Stimulated activated CD8-positive, alpha-beta memory T cell treated with anti-CD3 and anti-CD28 coated beads, Interleukin-7, amount 100 ng/mL, for 24 hours (primary cell): ENCODE measurements at regions not wholly inside any gene's neighbourhood (a gene's known extent, or its start where the extent isn't known, plus 50 kb on each side); places are given as distances from the start of the nearest gene placed in this dataset.
"Not testable (repeated sequence)": the region's sequence is repeated elsewhere in the genome, so short reads cannot be mapped to it uniquely, and the experiment has no call there.

Experiments used
- DNase-seq: peaks from one replicate; pipeline ENCODE4 v3.0.0-alpha.2; 2020; ENCODE audit warnings: low read depth

- no peak for DNase-seq
Measured at GRCh38 chr18:59038295-59039039, 101.2 kb upstream of the SEC11C start.

GRCh38 chr18:59039040-59039320 is 100.7 kb upstream of the SEC11C start:
- not testable (repeated sequence) for DNase-seq

- no peak for DNase-seq
Measured at GRCh38 chr18:59039449-59039848, 100.2 kb upstream of the SEC11C start.

- no peak for DNase-seq
Measured at GRCh38 chr18:59040770-59041148, 98.9 kb upstream of the SEC11C start.

GRCh38 chr18:59041296-59041695 is 98.4 kb upstream of the SEC11C start:
- DNase-seq = no peak

- no peak for DNase-seq
Measured at GRCh38 chr18:59041819-59042815, 97.6 kb upstream of the SEC11C start.

- DNase-seq = no peak
Measured at GRCh38 chr18:59044855-59045254, 94.8 kb upstream of the SEC11C start.

- no peak for DNase-seq
Measured at GRCh38 chr18:59047321-59048047, 92.2 kb upstream of the SEC11C start.

- no peak for DNase-seq
Measured at GRCh38 chr18:59048048-59048363, 91.7 kb upstream of the SEC11C start.

GRCh38 chr18:59048378-59048777 is 91.3 kb upstream of the SEC11C start:
- no peak for DNase-seq

- no peak for DNase-seq
Measured at GRCh38 chr18:59049721-59050660, 89.7 kb upstream of the SEC11C start.

- DNase-seq = no peak
Measured at GRCh38 chr18:59050661-59051057, 89.0 kb upstream of the SEC11C start.

GRCh38 chr18:59051470-59052165 is 88.1 kb upstream of the SEC11C start:
- DNase-seq = no peak

- no peak for DNase-seq
Measured at GRCh38 chr18:59052965-59053820, 86.5 kb upstream of the SEC11C start.

GRCh38 chr18:59054496-59055287 is 85.0 kb upstream of the SEC11C start:
- DNase-seq = no peak

GRCh38 chr18:59055345-59056032 is 84.2 kb upstream of the SEC11C start:
- DNase-seq = no peak

- DNase-seq = no peak
Measured at GRCh38 chr18:59056706-59057492, 82.8 kb upstream of the SEC11C start.

GRCh38 chr18:59057493-59057795 is 82.2 kb upstream of the SEC11C start:
- no peak for DNase-seq
